Neural progenitor cell (in vitro differentiated cells): ENCODE measurements at regions not wholly inside any gene's neighbourhood (a gene's known extent, or its start where the extent isn't known, plus 50 kb on each side); places are given as distances from the start of the nearest gene placed in this dataset.

Experiments
- EZH2 ChIP-seq: fragments of 200-600 bp; sonication (generic); IDR thresholded peaks from 2 replicates; pipeline ENCODE4 v1.6.1; 2017; ENCODE audit warnings: antibody characterized with exemption, mild to moderate bottlenecking, moderate library complexity
- TF ChIP-seq, protein P1 (sequence below): fragments of 200-600 bp; sonication (generic); IDR thresholded peaks from 2 replicates; pipeline ENCODE4 v1.5.1; 2017; ENCODE audit warnings: antibody characterized with exemption, mild to moderate bottlenecking

DNA sequence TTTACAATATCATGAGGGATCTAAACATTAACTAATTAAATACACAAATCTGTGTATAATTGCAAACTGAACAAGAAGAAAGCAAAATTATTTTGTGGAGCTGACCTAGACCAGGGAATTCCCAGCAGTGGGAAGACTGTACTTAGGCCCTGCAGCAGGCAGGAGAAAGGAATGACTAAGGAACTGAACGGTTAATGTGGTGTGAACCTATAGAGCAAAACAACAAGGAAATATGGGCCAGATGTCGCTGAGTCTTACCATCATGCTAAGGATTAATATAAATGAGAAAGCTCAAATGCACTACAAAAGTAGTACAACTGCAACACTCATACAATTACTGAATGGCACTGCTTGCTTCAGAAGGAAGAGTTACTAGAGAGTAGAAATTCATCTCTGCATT is 120.3 kb upstream of the ATXN3L start:
- no peak for TF ChIP-seq EZH2
- TF ChIP-seq, protein P1, sequence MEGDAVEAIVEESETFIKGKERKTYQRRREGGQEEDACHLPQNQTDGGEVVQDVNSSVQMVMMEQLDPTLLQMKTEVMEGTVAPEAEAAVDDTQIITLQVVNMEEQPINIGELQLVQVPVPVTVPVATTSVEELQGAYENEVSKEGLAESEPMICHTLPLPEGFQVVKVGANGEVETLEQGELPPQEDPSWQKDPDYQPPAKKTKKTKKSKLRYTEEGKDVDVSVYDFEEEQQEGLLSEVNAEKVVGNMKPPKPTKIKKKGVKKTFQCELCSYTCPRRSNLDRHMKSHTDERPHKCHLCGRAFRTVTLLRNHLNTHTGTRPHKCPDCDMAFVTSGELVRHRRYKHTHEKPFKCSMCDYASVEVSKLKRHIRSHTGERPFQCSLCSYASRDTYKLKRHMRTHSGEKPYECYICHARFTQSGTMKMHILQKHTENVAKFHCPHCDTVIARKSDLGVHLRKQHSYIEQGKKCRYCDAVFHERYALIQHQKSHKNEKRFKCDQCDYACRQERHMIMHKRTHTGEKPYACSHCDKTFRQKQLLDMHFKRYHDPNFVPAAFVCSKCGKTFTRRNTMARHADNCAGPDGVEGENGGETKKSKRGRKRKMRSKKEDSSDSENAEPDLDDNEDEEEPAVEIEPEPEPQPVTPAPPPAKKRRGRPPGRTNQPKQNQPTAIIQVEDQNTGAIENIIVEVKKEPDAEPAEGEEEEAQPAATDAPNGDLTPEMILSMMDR, result no peak
